Breast epithelium (tissue), 4 donors: ENCODE measurements at regions not wholly inside any gene's neighbourhood (a gene's known extent, or its start where the extent isn't known, plus 50 kb on each side); places are given as distances from the start of the nearest gene placed in this dataset.
A peak's percentile ranks its signal among the peaks of the same experiment; 100 is the strongest.

ENCODE experiments used
- DNase-seq, 2 donors: peaks; one replicate each; pipeline ENCODE4 v3.0.0-alpha.2; 2019; ENCODE audit warnings: low spot score in 2 of 2
- H3K27ac ChIP-seq, 2 donors: fragments of 200-600 bp; sonication (generic) in 1 of 2; one replicate each; pipeline ENCODE4 v1.5.1; 2016 to 2019; ENCODE audit warnings: mild to moderate bottlenecking in 1 of 2
- H3K27me3 ChIP-seq, 2 donors: fragments of 200-600 bp; sonication (generic) in 1 of 2; one replicate each; pipeline versions ENCODE4 v1.5.1 to v1.6.0; 2017 to 2019; ENCODE audit warnings: control low read depth in 1 of 2, mild to moderate bottlenecking in 1 of 2
- H3K36me3 ChIP-seq: fragments of 200-600 bp; one replicate; pipeline ENCODE4 v1.5.1; 2019
- H3K4me1 ChIP-seq, 2 donors: fragments of 200-600 bp; sonication (generic); one replicate each; pipeline ENCODE4 v1.5.1; 2016 to 2019; ENCODE audit warnings: control low read depth in 1 of 2
- H3K4me3 ChIP-seq, 3 donors: fragments of 200-600 bp; sonication (generic); 1 replicate in 2 of 3; 2 replicates in 1 of 3; pipeline ENCODE4 v1.5.1; 2016 to 2019; ENCODE audit warnings: mild to moderate bottlenecking in 3 of 3, moderate library complexity in 2 of 3
- H3K9me3 ChIP-seq, 2 donors: fragments of 200-600 bp; sonication (generic) in 1 of 2; one replicate each; pipeline ENCODE4 v1.5.1; 2016 to 2019; ENCODE audit warnings: control low read depth in 1 of 2
- POLR2A ChIP-seq: fragments of 450-650 bp; IDR thresholded peaks from one replicate; pipeline ENCODE4 v1.6.1; 2016; ENCODE audit warnings: antibody characterized with exemption, mild to moderate bottlenecking, moderate library complexity
- POLR2AphosphoS5 ChIP-seq, 3 donors: sonication (generic); formaldehyde crosslinking; IDR thresholded peaks; one replicate each; pipeline ENCODE4 v1.6.1; 2017; ENCODE audit warnings: antibody characterized with exemption in 3 of 3
- intact Hi-C: fragments of 100-400 bp; cut with DNase I; formaldehyde crosslinking; loops from one replicate; pipeline ENCODE4 v1.15.1; 2023; ENCODE audit warnings: low total_unique reads
- TF ChIP-seq, protein P1 (sequence below), 3 donors: fragments of 450-650 bp; IDR thresholded peaks; one replicate each; pipeline ENCODE4 v1.5.1; 2016 to 2017; ENCODE audit warnings: antibody characterized with exemption in 3 of 3, mild to moderate bottlenecking in 3 of 3, moderate library complexity in 3 of 3

DNA sequence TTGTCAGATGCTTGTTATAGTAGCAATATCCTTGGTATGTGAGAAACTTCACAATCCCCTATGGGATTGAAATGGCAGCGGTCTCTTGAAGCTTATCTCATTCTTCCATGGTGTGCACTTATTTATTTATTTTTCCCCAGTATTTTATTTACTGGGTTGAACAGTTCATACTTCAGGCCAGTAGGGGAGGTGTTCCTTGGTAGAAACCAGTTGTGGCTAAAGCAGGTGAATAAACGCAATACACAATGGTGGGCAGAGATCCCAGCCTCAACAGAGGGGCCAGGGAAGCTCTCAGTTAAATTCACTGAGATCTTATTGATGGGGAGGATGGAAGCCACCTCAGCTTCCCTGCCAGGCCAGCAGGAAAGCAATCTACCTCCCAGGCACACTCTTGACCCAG is 93.7 kb upstream of the SRD5A2 start:
- Histone ChIP-seq H3K4me3 (no peak overlapping the region), H3K9me3 (peaks cover 27 to 61% of the 10 kb centered on the region in 2 donors)
- intact Hi-C loops: no loop called here

GRCh38 chr2:31666878-31667277 is 86.1 kb upstream of the SRD5A2 start:
- Histone ChIP-seq H3K27ac (no peak overlapping the region), H3K4me3 (no peak overlapping the region), H3K9me3 (no peaks in the 10 kb centered on the region), H3K36me3 (no peaks in the 10 kb centered on the region), H3K4me1 (no peaks in the 10 kb centered on the region), H3K27me3 (no peaks in the 10 kb centered on the region)
- TF ChIP-seq POLR2A: no peak
- no peak for TF ChIP-seq POLR2AphosphoS5 (IDR thresholded peaks at IDR 0.05)
- TF ChIP-seq, protein P1, sequence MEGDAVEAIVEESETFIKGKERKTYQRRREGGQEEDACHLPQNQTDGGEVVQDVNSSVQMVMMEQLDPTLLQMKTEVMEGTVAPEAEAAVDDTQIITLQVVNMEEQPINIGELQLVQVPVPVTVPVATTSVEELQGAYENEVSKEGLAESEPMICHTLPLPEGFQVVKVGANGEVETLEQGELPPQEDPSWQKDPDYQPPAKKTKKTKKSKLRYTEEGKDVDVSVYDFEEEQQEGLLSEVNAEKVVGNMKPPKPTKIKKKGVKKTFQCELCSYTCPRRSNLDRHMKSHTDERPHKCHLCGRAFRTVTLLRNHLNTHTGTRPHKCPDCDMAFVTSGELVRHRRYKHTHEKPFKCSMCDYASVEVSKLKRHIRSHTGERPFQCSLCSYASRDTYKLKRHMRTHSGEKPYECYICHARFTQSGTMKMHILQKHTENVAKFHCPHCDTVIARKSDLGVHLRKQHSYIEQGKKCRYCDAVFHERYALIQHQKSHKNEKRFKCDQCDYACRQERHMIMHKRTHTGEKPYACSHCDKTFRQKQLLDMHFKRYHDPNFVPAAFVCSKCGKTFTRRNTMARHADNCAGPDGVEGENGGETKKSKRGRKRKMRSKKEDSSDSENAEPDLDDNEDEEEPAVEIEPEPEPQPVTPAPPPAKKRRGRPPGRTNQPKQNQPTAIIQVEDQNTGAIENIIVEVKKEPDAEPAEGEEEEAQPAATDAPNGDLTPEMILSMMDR (IDR thresholded peaks at IDR 0.05): no peak
- intact Hi-C loops: no loop called here
- DNase-seq: no peak

More for the DNA sequence above, 93.7 kb upstream of the SRD5A2 start:
- DNase-seq: no peak
- H3K36me3 ChIP-seq: no peaks in the 10 kb centered on the region
- H3K27me3 ChIP-seq: no peaks in the 10 kb centered on the region
- TF ChIP-seq POLR2AphosphoS5 (IDR thresholded peaks at IDR 0.05) (no peak), POLR2A (no peak)
- TF ChIP-seq, protein P1 (IDR thresholded peaks at IDR 0.05): no peak
- no peaks in the 10 kb centered on the region for H3K4me1 ChIP-seq
- H3K27ac ChIP-seq: no peak overlapping the region

DNA sequence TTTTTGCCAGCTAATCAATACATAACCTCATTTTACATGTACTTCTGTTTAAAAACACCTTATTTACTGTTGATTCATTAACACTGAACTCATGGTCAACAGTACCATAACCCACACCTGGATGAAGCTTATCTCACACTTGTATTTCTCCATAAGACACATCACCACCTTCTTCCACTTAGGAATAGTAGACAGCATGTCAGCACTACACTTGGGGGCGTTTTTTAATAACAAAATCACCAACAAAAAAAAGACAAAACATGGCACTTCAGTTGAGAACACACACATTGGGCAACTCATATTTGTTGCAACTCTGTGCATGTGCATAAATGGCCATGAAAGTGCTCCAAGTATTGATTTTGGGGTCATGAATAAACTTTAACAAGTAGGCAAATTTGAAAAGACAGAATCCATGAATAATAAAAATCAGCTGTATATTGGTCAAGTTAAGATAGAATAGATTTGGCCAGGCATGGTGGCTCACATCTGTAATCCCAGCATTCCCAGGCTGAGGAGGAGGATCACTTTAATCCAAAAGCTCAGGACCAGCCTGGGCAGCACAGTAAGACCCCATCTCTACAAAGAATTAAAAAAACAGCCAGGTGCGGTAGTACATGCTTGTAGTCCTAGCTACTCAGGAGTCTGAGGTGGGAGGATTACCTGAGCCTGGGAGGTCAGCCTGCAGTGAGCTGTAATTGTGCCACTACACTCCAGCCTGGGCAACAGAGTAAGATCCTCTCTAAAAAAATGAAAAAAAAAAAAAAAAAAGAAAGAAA is 84.4 kb upstream of the SRD5A2 start:
- no peak for DNase-seq

DNA sequence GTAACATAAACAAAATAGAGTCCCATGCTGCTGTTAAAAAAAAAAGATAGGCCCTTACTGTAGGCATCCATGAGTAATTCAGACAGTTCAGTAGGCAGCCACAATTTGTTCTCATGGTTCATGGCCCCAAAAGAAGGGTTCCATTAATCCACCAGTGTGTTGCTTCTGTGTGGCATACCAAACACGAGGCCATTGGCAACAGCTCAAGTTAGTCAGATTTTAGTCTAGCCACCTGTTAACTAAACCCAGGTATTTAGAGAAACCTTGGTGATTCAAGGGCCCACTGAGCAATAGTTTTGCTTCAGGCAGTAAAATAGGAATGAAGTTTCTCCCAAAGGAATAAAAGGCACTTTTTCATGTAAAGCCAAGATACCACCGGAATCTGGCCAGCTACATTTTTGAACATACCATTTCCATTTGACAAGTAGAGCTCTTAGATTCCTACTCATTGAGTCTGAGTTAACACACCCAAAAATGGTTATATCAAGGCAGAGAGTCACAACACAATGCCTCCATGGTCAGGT is 80.1 kb upstream of the SRD5A2 start:
- Histone ChIP-seq H3K27me3 (no peaks in the 10 kb centered on the region), H3K27ac (no peak overlapping the region), H3K36me3 (no peaks in the 10 kb centered on the region), H3K4me1 (no peaks in the 10 kb centered on the region), H3K4me3 (no peak overlapping the region), H3K9me3 (no peaks in the 10 kb centered on the region)
- DNase-seq: peak in 1 of 2 donors; percentile 46
- TF ChIP-seq, protein P1 (IDR thresholded peaks at IDR 0.05): no peak
- TF ChIP-seq POLR2AphosphoS5 (IDR thresholded peaks at IDR 0.05) (no peak), POLR2A (no peak)
- intact Hi-C loops: no loop called here

More for the DNA sequence above, 84.4 kb upstream of the SRD5A2 start:
- TF ChIP-seq POLR2AphosphoS5 (IDR thresholded peaks at IDR 0.05): no peak
- TF ChIP-seq, protein P1 (IDR thresholded peaks at IDR 0.05): no peak
- TF ChIP-seq POLR2A: no peak
- no peaks in the 10 kb centered on the region for H3K27me3 ChIP-seq
- no peak overlapping the region for H3K27ac ChIP-seq
- H3K4me3 ChIP-seq: no peak overlapping the region
- no peaks in the 10 kb centered on the region for H3K36me3 ChIP-seq
- intact Hi-C loops: no loop called here
- no peaks in the 10 kb centered on the region for H3K4me1 ChIP-seq
- no peaks in the 10 kb centered on the region for H3K9me3 ChIP-seq

- H3K27me3 ChIP-seq: no peaks in the 10 kb centered on the region
- no peaks in the 10 kb centered on the region for H3K36me3 ChIP-seq
- intact Hi-C loops: no loop called here
- no peaks in the 10 kb centered on the region for H3K4me1 ChIP-seq
- H3K4me3 ChIP-seq: no peak overlapping the region
- H3K27ac ChIP-seq: no peak overlapping the region
- H3K9me3 ChIP-seq: no peaks in the 10 kb centered on the region
- no peak for DNase-seq
- TF ChIP-seq POLR2AphosphoS5 (IDR thresholded peaks at IDR 0.05): no peak
- TF ChIP-seq, protein P1 (IDR thresholded peaks at IDR 0.05): no peak
- no peak for TF ChIP-seq POLR2A
Measured at GRCh38 chr2:31660165-31660564, 79.4 kb upstream of the SRD5A2 start.
